ENCODE measurements at regions not wholly inside any gene's neighbourhood (a gene's known extent, or its start where the extent isn't known, plus 50 kb on each side); places are given as distances from the start of the nearest gene placed in this dataset.
"Not testable (repeated sequence)": the region's sequence is repeated elsewhere in the genome, so short reads cannot be mapped to it uniquely, and the experiment has no call there.

DNA sequence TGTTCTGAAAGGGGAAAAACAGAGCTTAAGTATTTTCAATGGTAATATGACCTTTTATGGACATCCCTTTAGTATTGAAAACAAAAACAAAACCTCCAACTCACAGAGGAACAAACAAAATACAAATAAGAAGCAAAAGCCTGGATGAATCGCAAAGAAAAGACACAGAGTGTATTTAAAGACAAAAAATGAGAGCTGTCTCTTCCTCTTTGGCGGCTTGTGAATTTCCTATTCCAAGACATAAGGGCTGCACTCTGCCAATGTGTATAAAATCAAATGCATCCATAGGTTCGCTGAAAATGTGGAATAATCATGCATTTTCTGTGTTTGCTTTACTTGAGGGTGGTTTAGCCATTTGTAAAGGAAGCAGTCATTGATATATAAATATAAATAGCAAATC is 739.3 kb upstream of the ZNF608 start:
- Histone ChIP-seq H3K36me3 (ENCODE audit: low read depth) (no peaks in the 10 kb centered on the region), H3K9me3 (no peaks in the 10 kb centered on the region), H3K4me3 (no peak overlapping the region), H3K4me1 (ENCODE audit: low read depth) (no peaks in the 10 kb centered on the region)
- DNase-seq (no peak), ATAC-seq (no peak)
- intact Hi-C loops (cut with DNase I, micrococcal nuclease): no loop called here
- TF ChIP-seq, protein P1, sequence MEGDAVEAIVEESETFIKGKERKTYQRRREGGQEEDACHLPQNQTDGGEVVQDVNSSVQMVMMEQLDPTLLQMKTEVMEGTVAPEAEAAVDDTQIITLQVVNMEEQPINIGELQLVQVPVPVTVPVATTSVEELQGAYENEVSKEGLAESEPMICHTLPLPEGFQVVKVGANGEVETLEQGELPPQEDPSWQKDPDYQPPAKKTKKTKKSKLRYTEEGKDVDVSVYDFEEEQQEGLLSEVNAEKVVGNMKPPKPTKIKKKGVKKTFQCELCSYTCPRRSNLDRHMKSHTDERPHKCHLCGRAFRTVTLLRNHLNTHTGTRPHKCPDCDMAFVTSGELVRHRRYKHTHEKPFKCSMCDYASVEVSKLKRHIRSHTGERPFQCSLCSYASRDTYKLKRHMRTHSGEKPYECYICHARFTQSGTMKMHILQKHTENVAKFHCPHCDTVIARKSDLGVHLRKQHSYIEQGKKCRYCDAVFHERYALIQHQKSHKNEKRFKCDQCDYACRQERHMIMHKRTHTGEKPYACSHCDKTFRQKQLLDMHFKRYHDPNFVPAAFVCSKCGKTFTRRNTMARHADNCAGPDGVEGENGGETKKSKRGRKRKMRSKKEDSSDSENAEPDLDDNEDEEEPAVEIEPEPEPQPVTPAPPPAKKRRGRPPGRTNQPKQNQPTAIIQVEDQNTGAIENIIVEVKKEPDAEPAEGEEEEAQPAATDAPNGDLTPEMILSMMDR (IDR thresholded peaks at IDR 0.05): no peak

DNA sequence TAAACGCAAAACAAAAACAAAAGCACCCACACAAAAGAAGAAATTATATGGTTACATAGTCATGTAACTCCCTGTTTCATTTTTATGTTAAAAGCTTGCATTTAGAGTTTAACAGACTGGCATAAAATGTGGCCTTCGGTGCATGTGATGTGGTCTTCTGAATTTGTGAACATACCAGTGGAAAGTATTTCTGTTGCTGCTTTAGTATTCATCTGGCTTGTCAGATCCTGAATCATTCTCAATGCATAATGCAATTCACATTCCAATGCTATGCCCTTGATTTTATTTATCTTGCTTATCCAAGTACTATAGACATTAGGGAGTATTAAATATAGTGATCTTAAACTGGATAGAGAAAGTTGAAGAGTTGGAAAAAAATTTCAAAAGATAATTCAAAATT is 740.2 kb upstream of the ZNF608 start:
- no peak overlapping the region for H3K4me3 ChIP-seq
- intact Hi-C loops (cut with DNase I, micrococcal nuclease): no loop called here
- no peaks in the 10 kb centered on the region for H3K4me1 ChIP-seq (ENCODE audit: low read depth)
- no peak for DNase-seq
- no peaks in the 10 kb centered on the region for H3K36me3 ChIP-seq (ENCODE audit: low read depth)
- TF ChIP-seq, protein P1 (IDR thresholded peaks at IDR 0.05): no peak
- ATAC-seq: no peak
- no peaks in the 10 kb centered on the region for H3K9me3 ChIP-seq

DNA sequence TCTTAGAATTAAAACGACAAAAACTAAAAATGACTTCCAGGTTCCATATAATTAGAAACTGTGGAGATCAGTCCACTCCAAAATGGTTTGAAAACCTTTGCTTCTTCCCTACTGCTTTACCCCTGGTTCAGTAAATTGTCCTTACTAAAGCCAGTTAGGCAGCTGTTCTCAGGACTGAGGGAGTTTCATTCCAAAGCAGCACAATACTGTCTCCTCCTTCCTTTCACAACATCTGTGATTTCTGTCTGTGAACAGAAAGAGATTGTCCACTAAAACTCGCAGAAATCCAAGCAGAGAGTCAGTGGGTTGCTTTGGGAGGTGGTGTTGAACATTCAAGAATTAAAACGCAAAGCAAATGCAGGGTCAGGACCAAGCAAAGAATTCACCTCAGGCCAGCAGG is 740.8 kb upstream of the ZNF608 start:
- ATAC-seq (no peak), DNase-seq (no peak)
- Histone ChIP-seq H3K4me1 (ENCODE audit: low read depth) (no peaks in the 10 kb centered on the region), H3K36me3 (ENCODE audit: low read depth) (no peaks in the 10 kb centered on the region), H3K4me3 (no peak overlapping the region), H3K9me3 (no peaks in the 10 kb centered on the region)
- TF ChIP-seq, protein P1 (IDR thresholded peaks at IDR 0.05): no peak
- intact Hi-C loops (cut with DNase I, micrococcal nuclease): no loop called here

DNA sequence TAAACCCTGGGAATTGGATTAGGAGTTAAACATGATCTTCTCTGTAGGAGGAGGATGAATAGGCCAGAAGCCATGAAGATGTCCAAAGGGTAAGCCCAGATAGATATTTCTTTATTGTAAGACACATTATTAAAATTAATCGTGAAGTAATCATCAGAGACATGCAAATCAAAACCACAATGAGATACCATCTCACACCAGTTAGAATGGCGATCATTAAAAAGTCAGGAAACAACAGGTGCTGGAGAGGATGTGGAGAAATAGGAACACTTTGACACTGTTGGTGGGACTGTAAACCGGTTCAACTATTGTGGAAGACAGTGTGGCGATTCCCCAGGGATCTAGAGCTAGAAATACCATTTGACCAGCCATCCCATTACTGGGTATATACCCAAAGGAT is 741.2 kb upstream of the ZNF608 start:
- ATAC-seq; DNase-seq; intact Hi-C loops (cut with DNase I, micrococcal nuclease); H3K9me3 ChIP-seq; H3K4me3 ChIP-seq; H3K36me3 ChIP-seq (ENCODE audit: low read depth); H3K4me1 ChIP-seq (ENCODE audit: low read depth): not testable (repeated sequence)

DNA sequence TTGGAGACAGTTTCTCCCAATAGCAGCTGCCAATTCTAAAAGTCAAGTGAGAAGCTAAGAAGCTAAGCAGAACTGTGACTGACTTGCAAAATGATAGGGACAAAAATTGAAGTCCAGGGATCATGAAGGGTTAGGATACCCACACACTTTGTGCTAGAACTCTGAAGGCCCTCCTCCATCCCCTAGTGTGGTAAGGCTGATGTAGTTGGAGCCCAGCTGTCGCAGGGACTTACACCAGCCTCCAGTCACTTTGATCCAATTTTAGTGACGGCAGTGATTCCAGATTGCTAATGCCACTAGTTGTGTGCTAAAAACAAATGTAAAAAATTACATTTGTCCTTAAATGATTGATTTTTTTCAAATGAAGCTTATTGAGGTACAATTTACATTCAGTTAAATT is 742.7 kb upstream of the ZNF608 start:
- Histone ChIP-seq H3K36me3 (ENCODE audit: low read depth) (no peaks in the 10 kb centered on the region), H3K4me1 (ENCODE audit: low read depth) (no peaks in the 10 kb centered on the region), H3K9me3 (no peaks in the 10 kb centered on the region), H3K4me3 (no peak overlapping the region)
- TF ChIP-seq, protein P1 (IDR thresholded peaks at IDR 0.05): no peak
- no peak for ATAC-seq
- no peak for DNase-seq
- intact Hi-C loops (cut with DNase I, micrococcal nuclease): no loop called here

DNA sequence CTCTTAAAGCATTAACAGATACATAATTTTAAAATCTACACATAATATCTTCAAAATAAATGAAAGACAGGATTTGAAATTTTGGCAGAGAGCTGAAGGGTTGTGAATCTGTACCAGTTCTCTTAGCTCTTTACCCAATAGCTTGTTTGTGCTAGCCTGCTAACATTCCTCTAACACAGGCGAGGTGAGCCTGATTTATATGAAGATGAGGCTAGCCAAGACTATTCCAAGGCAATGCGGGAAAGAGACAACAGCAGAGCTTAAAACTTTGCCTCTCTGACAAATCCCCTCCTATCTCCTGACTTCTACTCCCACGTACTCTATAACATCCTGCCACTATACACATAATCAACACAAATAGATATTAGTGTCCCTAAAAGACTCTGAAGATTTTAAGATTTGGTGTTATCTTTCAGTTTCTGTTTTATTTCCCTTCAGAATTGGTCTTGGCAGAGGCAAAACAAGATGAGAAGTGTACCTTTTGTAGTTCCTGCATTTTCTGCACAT is 745.6 kb upstream of the ZNF608 start:
- TF ChIP-seq, protein P1 (IDR thresholded peaks at IDR 0.05): no peak
- H3K4me1 ChIP-seq (ENCODE audit: low read depth): no peaks in the 10 kb centered on the region
- intact Hi-C loops (cut with DNase I, micrococcal nuclease): no loop called here
- no peaks in the 10 kb centered on the region for H3K9me3 ChIP-seq
- ATAC-seq (no peak), DNase-seq (no peak)
- H3K4me3 ChIP-seq: no peak overlapping the region
- H3K36me3 ChIP-seq (ENCODE audit: low read depth): no peaks in the 10 kb centered on the region

Measured in mucosa of descending colon (tissue), 3 donors.